Caco-2 (cell line): ENCODE measurements at regions not wholly inside any gene's neighbourhood (a gene's known extent, or its start where the extent isn't known, plus 50 kb on each side); places are given as distances from the start of the nearest gene placed in this dataset.

Experiments
- BruUV-seq: library from RNA; stranded (reverse); fragments of 400-500 nt; replicated peaks from 2 replicates; lab custom pipeline; 2021; lab: Mats Ljungman, UMichigan
- CTCF ChIA-PET: fragments of 300-600 bp; sonication (Branson Sonifier 250); formaldehyde crosslinking; loops from one replicate; lab custom pipeline; 2022; ENCODE audit warnings: antibody characterized with exemption; lab: Charles Lee
- POLR2A ChIA-PET: fragments of 300-600 bp; sonication (Branson Sonifier 250); formaldehyde crosslinking; loops from one replicate; lab custom pipeline; 2022; ENCODE audit warnings: antibody characterized with exemption; lab: Charles Lee
- DNase-seq, 2 experiments: peaks; one replicate each; pipeline versions ENCODE4 v3.0.0 to v3.0.0-alpha.2; 2020 to 2022
- H3K27me3 ChIP-seq: replicated peaks from 2 replicates; pipeline ENCODE4 v1.6.0; 2011; ENCODE audit warnings: low read length; ENCODE audit not compliant: control insufficient read depth, insufficient read depth
- H3K36me3 ChIP-seq: 2 replicates; pipeline ENCODE4 v1.5.1; 2011; ENCODE audit warnings: low read length; ENCODE audit not compliant: control insufficient read depth, insufficient read depth
- H3K4me1 ChIP-seq: fragments of 250-450 bp; sonication (Bioruptor Pico); 2 replicates; pipeline ENCODE4 v1.5.1; 2020; ENCODE audit warnings: mild to moderate bottlenecking
- H3K4me3 ChIP-seq: 2 replicates; pipeline ENCODE4 v1.5.1; 2011; ENCODE audit warnings: low read depth, mild to moderate bottlenecking, control low read depth, low read length
- H3K9me3 ChIP-seq: fragments of 250-450 bp; sonication (Bioruptor Pico); 2 replicates; pipeline ENCODE4 v1.5.1; 2020; ENCODE audit warnings: mild to moderate bottlenecking, moderate library complexity
- H3K27ac Mint-ChIP-seq: one replicate; pipeline ENCODE4 v1.8.0; 2022; ENCODE audit warnings: mixed read lengths; ENCODE audit not compliant: unreplicated experiment
- H3K27me3 Mint-ChIP-seq: one replicate; pipeline ENCODE4 v1.8.0; 2022; ENCODE audit warnings: mixed read lengths; ENCODE audit not compliant: insufficient read depth, unreplicated experiment
- H3K36me3 Mint-ChIP-seq: one replicate; pipeline ENCODE4 v1.8.0; 2022; ENCODE audit warnings: mild to moderate bottlenecking, mixed read lengths; ENCODE audit not compliant: insufficient read depth, unreplicated experiment
- H3K4me1 Mint-ChIP-seq: one replicate; pipeline ENCODE4 v1.8.0; 2022; ENCODE audit warnings: low read depth, mixed read lengths; ENCODE audit not compliant: unreplicated experiment
- H3K4me3 Mint-ChIP-seq: one replicate; pipeline ENCODE4 v1.8.0; 2022; ENCODE audit warnings: mild to moderate bottlenecking, moderate library complexity, mixed read lengths; ENCODE audit not compliant: unreplicated experiment
- H3K9me3 Mint-ChIP-seq: one replicate; pipeline ENCODE4 v1.8.0; 2022; ENCODE audit warnings: mixed read lengths; ENCODE audit not compliant: unreplicated experiment
- intact Hi-C: fragments of 100-400 bp; cut with micrococcal nuclease; formaldehyde crosslinking; loops from one replicate; pipeline ENCODE4 v1.10.0; 2022; ENCODE audit not compliant: unreplicated experiment
- TF ChIP-seq, protein P1 (sequence below), 2 experiments: fragments of 200-600 bp in 1 of 2; IDR thresholded peaks; 1 replicate in 1 of 2; 2 replicates in 1 of 2; pipeline versions ENCODE4 v1.5.1 to v1.8.0; 2011 to 2022; ENCODE audit warnings: antibody characterized with exemption in 1 of 2, control low read depth in 1 of 2, inconsistent platforms in 1 of 2, low read depth in 1 of 2, low read length in 1 of 2, mild to moderate bottlenecking in 1 of 2, moderate library complexity in 1 of 2; ENCODE audit not compliant: insufficient read depth in 1 of 2, severe bottlenecking in 1 of 2, unreplicated experiment in 1 of 2

DNA sequence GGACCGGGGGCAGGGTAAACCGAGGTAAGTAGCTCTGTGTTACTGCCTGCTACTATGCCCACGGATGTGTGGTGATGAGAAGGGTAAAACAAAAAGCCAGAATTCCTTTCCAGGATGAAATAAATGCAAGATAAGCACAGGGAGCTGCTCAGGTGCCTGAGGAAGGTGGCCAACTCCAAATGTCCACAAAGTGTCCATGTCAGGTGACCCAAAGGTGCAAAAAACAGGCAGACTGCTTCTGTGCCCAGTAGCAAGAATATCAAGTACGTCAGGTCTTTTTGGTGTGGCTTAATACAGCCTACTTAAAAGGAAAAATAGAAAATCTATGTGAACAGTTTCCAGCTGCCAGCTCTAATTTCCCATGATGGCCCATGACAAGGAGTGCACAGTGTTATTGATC is 279.3 kb downstream of the SETD4 start:
- Mint-ChIP-seq H3K27ac (no peak overlapping the region), H3K27me3 (peaks cover 8% of the 10 kb centered on the region), H3K4me1 (no peaks in the 10 kb centered on the region), H3K9me3 (no peaks in the 10 kb centered on the region), H3K36me3 (no peaks in the 10 kb centered on the region), H3K4me3 (no peak overlapping the region)
- Histone ChIP-seq H3K4me1 (no peaks in the 10 kb centered on the region), H3K9me3 (no peaks in the 10 kb centered on the region), H3K27me3 (no peaks in the 10 kb centered on the region), H3K36me3 (no peaks in the 10 kb centered on the region), H3K4me3 (no peak overlapping the region)
- ChIA-PET POLR2A (no interaction called here), CTCF (no interaction called here)
- TF ChIP-seq, protein P1, sequence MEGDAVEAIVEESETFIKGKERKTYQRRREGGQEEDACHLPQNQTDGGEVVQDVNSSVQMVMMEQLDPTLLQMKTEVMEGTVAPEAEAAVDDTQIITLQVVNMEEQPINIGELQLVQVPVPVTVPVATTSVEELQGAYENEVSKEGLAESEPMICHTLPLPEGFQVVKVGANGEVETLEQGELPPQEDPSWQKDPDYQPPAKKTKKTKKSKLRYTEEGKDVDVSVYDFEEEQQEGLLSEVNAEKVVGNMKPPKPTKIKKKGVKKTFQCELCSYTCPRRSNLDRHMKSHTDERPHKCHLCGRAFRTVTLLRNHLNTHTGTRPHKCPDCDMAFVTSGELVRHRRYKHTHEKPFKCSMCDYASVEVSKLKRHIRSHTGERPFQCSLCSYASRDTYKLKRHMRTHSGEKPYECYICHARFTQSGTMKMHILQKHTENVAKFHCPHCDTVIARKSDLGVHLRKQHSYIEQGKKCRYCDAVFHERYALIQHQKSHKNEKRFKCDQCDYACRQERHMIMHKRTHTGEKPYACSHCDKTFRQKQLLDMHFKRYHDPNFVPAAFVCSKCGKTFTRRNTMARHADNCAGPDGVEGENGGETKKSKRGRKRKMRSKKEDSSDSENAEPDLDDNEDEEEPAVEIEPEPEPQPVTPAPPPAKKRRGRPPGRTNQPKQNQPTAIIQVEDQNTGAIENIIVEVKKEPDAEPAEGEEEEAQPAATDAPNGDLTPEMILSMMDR (IDR thresholded peaks at IDR 0.05; ENCODE audit: insufficient read depth in 1 of 2, low read depth in 1 of 2, low read length in 1 of 2, severe bottlenecking in 1 of 2, unreplicated experiment in 1 of 2), result no peak
- DNase-seq, result no peak
- intact Hi-C loops, result no loop called here
- BruUV-seq, result no TSS peak

DNA sequence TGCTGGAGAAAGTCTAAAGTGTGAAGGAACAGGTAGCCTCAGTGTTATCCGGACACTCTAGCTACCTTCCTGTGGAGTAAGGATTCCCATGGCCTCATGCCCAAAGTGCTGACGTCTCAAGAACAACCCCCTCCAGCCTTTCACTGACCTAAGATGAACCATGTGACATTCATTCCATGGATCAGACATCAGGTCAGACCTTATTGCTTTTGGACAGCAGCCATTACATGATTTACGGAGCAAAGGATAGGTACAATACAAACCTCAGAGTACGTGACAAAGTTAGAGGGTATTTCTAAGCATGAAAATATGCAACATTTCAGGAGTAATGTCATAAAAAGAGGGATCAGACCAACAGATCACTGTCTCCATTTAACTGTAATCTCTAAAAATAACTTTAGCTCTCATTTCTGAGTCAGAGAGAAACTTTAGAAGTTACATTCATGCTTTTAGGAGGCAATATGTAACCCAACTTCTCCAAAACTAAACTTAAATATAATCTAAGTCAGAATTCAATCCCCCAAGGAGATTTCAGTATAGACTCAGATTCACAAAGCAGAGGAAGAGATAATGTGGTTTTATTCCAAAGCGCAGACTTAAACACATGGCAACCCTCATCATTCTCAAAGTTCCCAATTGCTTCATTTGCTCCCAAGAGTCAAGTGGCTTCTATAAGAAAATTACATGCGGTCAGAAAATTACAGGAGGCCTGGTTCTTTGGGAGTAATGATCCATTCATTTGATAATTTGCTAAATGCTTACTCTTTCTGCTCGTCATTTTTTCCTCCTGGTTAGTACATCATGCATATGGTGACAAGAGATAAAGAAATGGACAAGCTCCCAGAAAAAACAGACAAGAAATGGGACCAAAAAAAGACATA is 280.4 kb downstream of the SETD4 start:
- Histone ChIP-seq H3K4me1 (no peaks in the 10 kb centered on the region), H3K9me3 (no peaks in the 10 kb centered on the region), H3K36me3 (no peaks in the 10 kb centered on the region), H3K4me3 (no peak overlapping the region), H3K27me3 (no peaks in the 10 kb centered on the region)
- Mint-ChIP-seq H3K4me3 (no peak overlapping the region), H3K4me1 (no peaks in the 10 kb centered on the region), H3K36me3 (no peaks in the 10 kb centered on the region), H3K27me3 (peaks cover 7% of the 10 kb centered on the region), H3K27ac (no peak overlapping the region), H3K9me3 (no peaks in the 10 kb centered on the region)
- TF ChIP-seq, protein P1 (IDR thresholded peaks at IDR 0.05; ENCODE audit: insufficient read depth in 1 of 2, low read depth in 1 of 2, low read length in 1 of 2, severe bottlenecking in 1 of 2, unreplicated experiment in 1 of 2), result no peak
- POLR2A ChIA-PET, result no interaction called here
- no peak for DNase-seq
- intact Hi-C loops, result no loop called here
- no TSS peak for BruUV-seq
- CTCF ChIA-PET, result no interaction called here

DNA sequence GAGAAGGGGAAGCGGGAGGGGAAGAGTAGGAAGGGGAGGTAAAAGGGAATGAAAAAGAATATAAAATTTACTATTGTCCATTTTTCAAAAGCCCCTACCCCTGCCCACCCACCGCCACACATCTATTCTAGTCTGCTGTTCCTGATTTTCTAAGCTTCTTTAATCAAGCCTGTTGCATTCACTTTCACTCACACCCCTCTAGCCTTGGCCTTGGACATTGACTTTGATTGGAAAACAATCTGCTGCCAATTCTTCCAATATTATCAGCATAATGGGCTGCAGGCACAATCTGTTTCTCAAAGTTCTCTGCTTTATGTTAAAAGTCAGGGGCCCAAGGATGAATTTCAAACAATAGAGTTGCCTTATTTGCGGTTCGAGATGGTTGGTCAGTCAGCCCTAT is 281.2 kb downstream of the SETD4 start:
- Histone ChIP-seq H3K27me3 (no peaks in the 10 kb centered on the region; the same call in 1 of the 2 replicates), H3K36me3 (no peaks in the 10 kb centered on the region), H3K9me3 (no peaks in the 10 kb centered on the region), H3K4me1 (no peaks in the 10 kb centered on the region), H3K4me3 (no peak overlapping the region)
- Mint-ChIP-seq H3K27me3 (peaks cover 7% of the 10 kb centered on the region), H3K27ac (no peak overlapping the region), H3K9me3 (no peaks in the 10 kb centered on the region), H3K4me1 (no peaks in the 10 kb centered on the region), H3K36me3 (no peaks in the 10 kb centered on the region), H3K4me3 (no peak overlapping the region)
- ChIA-PET POLR2A (no interaction called here), CTCF (no interaction called here)
- intact Hi-C loops, result no loop called here
- BruUV-seq, result no TSS peak
- no peak for DNase-seq
- TF ChIP-seq, protein P1 (IDR thresholded peaks at IDR 0.05; ENCODE audit: insufficient read depth in 1 of 2, low read depth in 1 of 2, low read length in 1 of 2, severe bottlenecking in 1 of 2, unreplicated experiment in 1 of 2), result no peak
